Vagina (tissue), 2 donors: ENCODE measurements at regions not wholly inside any gene's neighbourhood (a gene's known extent, or its start where the extent isn't known, plus 50 kb on each side); places are given as distances from the start of the nearest gene placed in this dataset.
"Not testable (repeated sequence)": the region's sequence is repeated elsewhere in the genome, so short reads cannot be mapped to it uniquely, and the experiment has no call there.

Experiments
- POLR2A ChIP-seq, 2 donors: fragments of 450-650 bp; IDR thresholded peaks; one replicate each; pipeline ENCODE4 v1.6.1; 2017; ENCODE audit warnings: antibody characterized with exemption in 2 of 2, mild to moderate bottlenecking in 2 of 2, moderate library complexity in 2 of 2
- POLR2AphosphoS5 ChIP-seq, 2 donors: sonication (generic); formaldehyde crosslinking; IDR thresholded peaks; one replicate each; pipeline ENCODE4 v1.9.0; 2017; ENCODE audit warnings: antibody characterized with exemption in 2 of 2, mild to moderate bottlenecking in 2 of 2, low read depth in 1 of 2; ENCODE audit not compliant: insufficient read depth in 1 of 2
- TF ChIP-seq, protein P1 (sequence below), 3 experiments: fragments of 450-650 bp in 2 of 3; fragments of 200-600 bp in 1 of 3; sonication (generic) in 1 of 3; IDR thresholded peaks; one replicate each; pipeline ENCODE4 v1.5.1; 2017 to 2019; ENCODE audit warnings: antibody characterized with exemption in 3 of 3, mild to moderate bottlenecking in 2 of 3, moderate library complexity in 2 of 3

DNA sequence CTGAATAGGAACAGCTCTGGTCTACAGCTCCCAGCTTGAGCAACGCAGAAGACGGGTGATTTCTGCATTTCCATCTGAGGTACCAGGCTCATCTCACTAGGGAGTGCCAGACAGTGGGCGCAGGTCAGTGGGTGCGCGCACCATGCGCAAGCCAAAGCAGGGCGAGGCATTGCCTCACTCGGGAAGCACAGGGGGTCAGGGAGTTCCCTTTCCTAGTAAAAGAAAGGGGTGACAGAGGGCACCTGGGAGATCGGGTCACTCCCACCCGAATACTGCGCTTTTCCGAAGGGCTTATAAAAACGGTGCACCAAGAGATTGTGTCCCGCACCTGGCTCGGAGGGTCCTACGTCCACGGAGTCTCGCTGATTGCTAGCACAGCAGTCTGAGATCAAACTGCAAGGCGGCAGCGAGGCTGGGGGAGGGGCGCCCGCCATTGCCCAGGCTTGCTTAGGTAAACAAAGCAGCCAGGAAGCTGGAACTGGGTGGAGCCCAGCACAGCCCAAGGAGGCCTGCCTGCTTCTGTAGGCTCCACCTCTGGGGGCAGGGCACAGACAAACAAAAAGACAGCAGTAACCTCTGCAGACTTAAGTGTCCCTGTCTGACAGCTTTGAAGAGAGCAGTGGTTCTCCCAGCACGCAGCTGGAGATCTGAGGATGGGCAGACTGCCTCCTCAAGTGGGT, 599.2 kb downstream of the REEP3 start:
- TF ChIP-seq, protein P1, sequence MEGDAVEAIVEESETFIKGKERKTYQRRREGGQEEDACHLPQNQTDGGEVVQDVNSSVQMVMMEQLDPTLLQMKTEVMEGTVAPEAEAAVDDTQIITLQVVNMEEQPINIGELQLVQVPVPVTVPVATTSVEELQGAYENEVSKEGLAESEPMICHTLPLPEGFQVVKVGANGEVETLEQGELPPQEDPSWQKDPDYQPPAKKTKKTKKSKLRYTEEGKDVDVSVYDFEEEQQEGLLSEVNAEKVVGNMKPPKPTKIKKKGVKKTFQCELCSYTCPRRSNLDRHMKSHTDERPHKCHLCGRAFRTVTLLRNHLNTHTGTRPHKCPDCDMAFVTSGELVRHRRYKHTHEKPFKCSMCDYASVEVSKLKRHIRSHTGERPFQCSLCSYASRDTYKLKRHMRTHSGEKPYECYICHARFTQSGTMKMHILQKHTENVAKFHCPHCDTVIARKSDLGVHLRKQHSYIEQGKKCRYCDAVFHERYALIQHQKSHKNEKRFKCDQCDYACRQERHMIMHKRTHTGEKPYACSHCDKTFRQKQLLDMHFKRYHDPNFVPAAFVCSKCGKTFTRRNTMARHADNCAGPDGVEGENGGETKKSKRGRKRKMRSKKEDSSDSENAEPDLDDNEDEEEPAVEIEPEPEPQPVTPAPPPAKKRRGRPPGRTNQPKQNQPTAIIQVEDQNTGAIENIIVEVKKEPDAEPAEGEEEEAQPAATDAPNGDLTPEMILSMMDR (IDR thresholded peaks at IDR 0.05), result not testable (repeated sequence)
- TF ChIP-seq POLR2A (IDR thresholded peaks at IDR 0.05); POLR2AphosphoS5 (IDR thresholded peaks at IDR 0.05; ENCODE audit: insufficient read depth in 1 of 2, low read depth in 1 of 2): not testable (repeated sequence)
